ENCODE measurements at regions not wholly inside any gene's neighbourhood (a gene's known extent, or its start where the extent isn't known, plus 50 kb on each side); places are given as distances from the start of the nearest gene placed in this dataset.

DNA sequence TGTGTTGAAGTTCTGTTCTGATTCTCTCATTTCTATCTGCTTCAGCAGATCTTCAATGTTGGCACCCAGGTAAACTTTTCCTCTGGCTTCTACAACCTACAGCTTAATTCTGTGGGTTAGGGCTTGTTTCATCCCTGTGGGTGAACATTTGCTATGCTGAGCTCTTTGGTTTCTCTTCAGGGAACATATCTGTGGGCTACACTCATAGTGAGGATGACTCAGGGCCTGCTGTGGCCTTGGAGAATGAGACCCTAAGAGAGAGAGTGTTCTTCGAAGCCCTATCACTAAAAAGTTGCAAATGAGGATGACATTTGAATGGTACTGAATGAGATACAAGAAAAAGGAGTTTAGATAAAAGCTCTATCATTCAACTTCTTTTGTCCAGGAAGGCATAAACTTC lies 346.2 kb upstream of the CBLB start:
- no peak for DNase-seq (ENCODE audit: low spot score)

DNA sequence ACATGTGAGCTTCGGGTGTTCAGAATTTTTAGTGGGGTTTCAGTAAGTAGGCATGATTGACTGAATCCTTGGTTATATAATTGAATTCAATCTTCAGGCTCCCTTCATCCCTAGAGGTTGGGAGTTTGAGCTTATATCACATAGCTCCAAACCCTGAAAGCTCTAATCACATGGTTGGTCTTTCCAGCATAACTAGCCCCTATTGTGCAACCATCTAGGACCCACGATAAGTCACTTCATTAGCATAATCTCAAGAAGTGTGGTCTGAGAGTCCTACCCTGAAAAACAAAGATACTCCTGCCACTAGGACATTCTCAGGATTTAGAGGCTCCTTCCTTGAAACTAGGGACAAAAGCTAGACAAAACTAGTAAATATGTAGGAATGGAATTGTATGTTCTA lies 348.9 kb upstream of the CBLB start:
- no peak for DNase-seq (ENCODE audit: low spot score)

DNA sequence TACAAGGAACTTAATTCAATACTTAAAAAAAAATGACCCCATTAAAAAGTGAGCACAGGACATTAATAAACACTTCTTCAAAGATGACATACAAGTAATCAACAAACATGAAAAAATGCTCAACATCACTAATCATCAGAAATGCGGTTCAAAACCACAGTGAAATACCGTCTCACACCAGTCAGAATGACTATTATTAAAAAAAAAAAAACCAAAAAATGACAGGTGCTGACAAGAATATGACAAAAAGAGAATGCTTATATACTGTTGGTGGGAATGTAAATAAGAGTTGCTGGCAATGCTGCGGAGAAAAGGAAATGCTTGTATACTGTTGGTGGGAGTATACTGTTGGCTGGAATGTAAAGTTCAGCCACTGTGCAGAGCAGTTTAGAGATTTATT lies 358.3 kb upstream of the CBLB start:
- DNase-seq (ENCODE audit: low spot score) = no peak

DNA sequence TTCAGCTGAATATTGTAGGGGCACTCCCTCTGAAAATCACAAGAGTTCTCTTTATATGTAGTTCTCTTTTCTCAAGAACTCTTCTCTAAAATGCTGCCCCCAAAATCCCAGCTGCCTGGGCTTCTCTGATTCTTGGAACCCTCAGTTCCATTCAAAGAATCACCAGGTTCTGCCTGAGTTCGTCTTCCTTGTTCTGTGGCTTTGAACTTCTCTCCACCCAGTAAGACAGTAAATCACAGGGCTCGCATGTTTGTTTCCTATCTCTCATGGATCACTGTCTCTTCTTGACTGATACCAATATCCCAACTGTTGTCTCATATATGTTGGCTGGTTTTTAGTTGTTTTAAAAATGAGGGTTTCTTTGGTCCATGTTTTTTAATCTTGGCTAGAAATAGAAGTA lies 359.5 kb upstream of the CBLB start:
- DNase-seq (ENCODE audit: low spot score) = no peak

DNA sequence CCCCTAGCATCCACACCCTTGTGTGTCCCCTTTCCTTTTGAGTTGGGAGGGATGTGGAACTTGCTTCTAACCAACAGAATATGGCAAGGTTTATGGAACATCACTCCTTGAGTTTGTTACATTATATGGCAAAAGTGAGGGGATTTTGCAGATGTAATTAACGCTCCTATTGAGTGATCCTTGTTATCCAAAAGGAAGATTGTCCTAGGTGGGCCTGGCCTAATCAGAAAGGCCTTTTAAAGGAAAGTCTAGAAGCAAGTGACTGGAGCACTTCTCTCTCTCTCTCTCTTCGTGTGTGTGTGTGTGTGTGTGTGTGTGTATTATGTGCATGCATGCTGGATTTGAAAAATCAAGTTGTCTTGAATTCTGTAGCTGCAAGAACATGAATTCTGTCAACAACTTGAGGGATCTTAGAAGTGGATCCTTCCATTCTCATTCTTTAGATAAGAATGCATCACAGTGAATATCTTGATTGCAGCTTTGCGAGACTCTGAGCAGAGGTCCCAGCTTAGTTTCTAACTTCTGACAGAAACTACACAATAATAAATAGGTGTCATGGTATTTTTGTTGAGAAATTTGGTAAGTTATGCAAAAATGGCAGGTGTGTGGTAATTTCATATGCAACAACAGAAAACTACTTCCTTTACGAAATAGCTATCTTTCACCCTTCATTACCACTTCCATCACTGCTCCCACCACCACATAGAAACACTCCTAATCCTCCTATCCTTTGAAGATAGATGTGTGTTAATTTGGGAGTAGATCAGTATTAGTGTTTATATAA lies 360.9 kb upstream of the CBLB start:
- DNase-seq (ENCODE audit: low spot score) = no peak

DNA sequence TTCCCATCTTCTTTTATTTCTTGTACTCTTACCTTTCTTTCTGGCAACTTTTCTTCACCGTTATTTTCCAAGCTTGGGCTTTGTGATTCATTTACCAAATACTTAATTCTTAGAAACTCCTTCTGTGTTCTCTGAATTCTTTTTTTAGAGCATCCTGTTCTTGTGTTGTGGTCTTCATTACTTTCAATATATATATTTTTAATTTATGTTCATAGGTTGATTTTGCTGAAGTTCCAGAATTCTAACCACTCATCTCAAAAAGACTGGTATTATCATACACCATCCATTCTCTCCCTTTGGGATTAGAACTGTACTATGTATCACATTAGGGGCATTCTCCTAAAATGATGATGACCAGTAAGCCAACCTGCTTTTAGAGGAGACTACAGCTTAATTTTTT lies 362.3 kb upstream of the CBLB start:
- DNase-seq (ENCODE audit: low spot score) = no peak

DNA sequence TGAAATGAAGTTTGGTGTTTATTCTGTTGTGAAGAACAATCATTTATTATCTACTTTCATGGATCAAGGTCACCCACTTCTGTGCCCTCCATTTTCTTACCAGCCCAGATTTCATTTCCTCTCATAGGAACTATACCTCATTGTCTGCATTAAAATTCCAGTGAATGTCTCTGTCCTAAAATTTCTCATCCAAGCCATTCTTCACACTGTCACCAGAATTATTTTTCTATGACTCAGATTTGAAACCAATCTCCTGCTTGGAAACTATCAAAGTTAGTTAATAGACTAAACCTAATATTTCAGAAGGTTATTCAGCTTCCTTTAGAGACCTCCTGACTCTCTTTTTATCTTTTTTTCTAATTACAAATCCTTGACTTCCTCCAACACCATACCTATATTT lies 364.1 kb upstream of the CBLB start:
- DNase-seq (ENCODE audit: low spot score) = no peak

DNA sequence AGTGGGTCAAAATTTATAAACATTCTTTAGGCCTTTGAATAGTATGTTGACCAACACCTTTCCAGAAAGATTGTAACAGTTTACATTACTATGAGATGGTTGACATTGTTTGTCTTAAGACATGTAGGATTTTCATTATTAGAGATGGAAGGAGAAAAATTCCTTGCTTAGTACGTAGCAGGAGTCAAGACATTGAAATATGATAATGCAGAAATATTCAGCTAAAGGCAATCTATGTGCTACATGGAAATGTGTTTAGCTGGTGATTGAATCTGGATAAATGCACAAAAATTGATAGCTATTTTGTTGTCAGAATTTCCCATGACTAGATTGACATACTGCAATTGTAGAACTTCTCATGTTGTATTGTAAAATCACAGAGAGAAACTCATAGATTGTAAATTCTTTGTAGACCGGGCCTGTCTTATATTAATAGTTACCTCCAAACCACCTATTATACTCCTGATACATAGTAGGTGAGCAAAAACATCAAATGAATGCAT lies 370.4 kb upstream of the CBLB start:
- DNase-seq (ENCODE audit: low spot score) = no peak

DNA sequence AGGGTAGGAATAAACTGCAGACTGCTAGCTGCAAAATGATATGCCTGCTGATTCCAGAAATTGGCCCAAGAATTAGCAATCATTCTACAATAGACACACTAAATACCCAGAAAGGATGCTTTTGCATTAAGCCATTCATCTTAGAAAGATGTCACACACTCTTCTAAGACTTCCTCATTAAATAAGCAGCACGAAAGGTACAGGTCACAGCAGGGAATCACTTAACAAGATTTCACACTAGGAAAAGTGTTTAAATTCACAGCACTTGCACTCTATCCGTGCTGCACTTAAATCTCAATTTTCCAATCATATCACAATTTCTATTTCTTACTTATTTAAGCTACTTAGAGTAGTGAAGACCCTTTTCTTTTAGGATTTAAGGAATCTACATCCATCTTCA lies 372.8 kb upstream of the CBLB start:
- no peak for DNase-seq (ENCODE audit: low spot score)

DNA sequence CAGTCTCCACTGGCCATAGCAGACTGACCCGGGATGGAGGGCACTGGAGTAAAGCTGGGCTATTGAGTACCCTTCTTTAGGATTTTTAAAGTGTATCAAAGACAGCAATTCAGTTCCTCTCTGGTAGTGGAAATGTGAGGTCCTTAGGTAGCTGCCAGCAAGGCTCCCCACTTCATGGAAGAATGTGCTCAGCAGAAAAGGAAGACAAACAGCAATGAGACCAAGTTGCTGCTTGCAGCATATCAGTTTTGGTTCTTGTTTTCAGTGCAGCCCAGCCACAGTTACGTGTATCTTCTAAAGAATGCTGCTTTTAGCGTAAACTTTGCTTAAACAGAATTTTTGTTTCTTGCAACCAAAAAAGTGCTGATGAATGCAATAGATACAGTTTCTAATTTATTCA lies 374.0 kb upstream of the CBLB start:
- DNase-seq (ENCODE audit: low spot score) = no peak

DNA sequence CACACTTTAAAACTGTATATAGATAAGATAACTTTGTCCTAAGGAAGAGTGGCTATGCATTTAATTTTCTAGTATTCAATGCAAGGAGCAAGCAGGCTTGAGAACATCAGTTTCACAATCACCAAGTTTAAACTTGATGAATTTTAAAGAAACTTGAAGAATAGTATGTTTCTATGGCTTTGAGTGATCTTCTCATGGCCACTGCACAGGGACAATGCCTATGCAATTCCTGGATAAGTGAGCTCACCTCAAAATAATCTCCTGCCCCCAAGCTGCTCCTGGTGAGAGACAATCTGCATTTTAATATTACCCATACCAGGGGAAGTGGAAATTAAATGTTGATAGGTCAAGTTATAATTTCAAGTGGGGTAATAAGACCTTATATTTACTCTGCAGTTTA lies 376.6 kb upstream of the CBLB start:
- no peak for DNase-seq (ENCODE audit: low spot score)

DNA sequence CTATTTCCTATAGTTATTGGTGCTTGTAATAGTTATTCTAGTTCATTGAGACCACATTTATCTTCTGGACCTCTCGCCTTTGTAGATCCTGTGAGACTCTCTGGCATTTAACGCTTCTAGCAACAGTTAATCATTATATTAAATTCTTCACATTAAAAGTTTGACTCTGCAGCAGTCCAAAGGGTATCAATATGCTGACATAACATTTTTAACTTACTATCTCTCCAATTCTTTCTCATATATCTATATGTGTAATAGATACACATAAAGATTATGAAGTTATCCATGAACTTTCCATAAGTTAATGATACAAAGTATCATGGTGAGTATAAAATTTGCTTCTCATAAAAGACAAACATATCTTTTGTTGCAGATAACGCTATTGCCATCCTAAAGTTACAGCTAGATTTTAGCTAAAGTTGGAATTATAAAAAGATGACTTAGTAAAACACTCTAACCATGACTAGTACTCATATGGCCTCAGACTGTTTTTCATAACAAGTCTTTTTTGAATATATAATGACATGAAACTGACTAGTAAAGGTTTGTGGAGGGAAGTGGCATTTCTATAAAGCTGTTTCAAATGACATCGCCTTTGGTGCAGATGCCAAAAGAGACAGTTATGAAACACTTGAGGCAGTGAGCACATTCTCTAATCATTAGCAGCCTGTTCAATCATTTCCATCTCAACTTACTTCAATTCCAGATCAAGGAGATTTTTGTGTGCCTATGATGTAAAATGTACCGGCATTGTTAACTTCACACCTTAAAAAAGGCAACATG lies 379.3 kb upstream of the CBLB start:
- DNase-seq (ENCODE audit: low spot score) = no peak

DNA sequence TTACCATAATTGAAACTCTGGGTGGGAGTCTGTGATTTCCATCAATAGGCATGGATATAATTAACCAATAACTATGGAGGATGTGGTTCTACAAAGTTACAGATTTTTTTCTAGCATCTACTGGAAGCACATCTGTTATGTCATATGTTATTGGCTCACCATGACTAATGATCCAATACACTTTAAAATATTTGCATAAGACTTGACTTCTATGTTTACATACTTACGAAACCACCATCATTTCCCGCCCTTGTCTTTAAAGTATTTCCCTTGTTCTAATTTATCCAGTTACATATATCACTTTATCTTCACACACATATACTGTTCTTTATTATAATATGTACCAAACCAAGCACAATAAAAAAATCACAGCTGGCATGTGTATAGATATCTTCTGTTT lies 380.3 kb upstream of the CBLB start:
- DNase-seq (ENCODE audit: low spot score) = no peak

DNA sequence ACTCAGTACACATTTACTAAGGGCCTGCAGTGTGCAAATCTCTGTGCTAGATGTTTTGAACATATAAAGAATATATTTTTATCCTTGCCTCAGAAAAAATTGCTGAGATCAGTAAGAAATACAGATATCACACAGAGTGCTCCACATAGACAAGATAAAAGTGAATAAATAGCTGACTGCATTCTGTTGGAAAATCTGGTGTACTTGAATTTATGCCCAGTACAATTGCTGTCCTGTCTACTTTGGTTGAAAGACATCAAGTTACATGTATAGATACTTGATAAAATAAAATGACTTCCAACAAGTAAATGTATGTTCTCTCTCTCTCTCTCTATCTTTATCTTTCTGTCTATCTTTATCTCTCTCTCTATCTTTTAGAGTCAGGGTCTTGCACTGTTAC lies 381.2 kb upstream of the CBLB start:
- DNase-seq (ENCODE audit: low spot score) = no peak

DNA sequence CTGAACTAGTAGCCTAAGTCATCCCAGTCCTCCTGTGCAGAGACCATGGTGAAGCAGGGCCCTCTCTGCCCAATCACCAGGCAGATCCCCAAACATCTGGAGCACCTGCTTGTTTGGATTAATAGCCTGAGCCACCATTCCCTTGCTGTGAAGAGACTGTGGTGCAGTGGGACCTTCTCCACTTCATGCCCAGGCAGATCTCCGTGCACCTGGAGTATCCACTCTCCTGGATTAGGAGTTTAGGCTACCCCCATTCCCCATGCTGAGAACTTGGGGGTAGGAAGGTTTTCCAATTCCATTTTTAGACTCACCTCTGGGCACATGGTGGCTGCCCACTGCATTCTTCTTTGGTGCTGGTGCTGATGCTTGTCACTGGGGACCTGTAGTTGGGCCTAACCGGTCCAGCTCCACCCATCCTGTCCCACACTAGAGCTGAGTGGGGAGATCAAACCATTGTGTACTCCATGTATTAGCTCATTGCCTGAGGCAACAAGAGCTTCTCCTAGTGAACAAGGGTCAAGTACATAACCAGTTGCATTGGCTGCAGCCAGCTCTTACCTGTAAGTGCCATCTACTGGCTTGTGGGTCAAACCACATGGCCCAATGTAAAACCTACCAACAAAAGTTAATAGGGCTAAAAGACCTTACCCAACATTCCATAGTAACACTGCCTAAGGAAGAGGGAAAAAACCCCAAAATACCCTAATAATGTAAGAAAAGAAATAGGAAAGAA lies 382.5 kb upstream of the CBLB start:
- no peak for DNase-seq (ENCODE audit: low spot score)

DNA sequence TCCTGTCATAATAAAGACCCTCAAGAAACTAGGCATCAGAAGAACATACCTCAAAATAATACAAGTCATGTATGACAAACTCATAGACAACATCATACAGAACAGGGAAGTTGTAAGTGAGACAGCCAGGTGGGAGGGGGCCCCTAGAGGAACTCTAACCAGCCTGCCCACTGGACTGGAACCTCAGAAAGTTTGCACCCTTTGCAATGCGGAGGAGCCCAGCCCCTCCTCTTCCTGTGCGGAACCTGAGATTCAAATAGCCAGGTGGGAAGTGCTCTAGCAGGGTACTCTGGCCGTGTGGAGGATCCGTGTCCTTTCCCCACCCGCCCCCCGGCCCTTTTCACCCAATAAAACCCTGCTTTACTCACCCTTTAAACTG lies 387.0 kb upstream of the CBLB start:
- DNase-seq (ENCODE audit: low spot score) = no peak

DNA sequence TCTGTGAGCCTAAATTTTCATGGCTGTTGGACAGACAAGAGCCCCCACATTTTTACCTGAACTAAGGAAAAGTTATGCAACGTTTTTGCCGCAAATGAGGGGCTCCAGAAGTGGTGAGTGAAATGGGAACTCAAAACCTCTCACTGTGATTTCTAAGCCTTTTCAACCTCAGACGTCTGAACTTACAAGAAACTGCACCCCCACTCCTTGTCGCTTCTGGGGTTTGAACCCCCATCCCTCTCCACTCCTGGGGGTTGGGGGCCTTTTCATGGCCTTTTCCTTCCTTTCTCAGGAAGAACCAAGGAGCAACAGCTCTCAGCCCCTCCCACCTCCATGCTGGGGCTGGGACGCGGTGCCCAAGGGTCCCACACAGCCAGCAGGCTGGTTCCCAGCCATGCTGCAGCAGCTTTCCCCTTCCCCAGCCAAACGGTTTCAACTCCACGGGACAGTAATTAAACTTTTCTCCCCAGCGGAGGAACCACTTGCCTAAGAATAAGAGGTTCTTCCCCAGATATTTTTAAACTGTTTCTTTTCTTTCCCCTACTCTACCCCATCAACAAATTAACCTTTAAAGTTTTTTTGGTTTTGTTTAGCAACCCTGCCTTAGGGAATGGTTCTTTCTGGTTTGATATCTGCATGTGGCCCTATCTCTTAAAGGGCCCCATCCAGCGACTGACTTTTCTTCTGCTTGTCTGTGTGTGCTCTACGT lies 387.6 kb upstream of the CBLB start:
- DNase-seq (ENCODE audit: low spot score) = no peak

DNA sequence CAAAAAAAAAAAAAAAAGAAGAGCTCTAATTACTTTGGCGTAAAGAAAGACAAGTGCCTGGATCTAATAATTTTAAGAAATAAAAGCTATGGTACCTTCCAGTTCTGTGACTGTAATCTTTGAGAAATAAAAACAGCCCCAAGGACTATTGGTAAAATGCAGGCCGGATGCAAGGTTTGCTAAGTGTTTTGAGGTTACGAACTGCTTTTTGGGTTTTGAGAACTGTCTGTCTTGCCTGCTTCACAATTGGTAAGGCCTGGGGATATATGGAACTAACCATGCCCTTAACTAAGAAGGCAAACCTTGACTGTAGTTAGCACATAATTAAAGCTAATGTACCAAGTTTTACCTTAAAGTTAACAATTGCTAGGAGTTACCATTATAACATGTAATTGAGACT lies 388.4 kb upstream of the CBLB start:
- DNase-seq (ENCODE audit: low spot score) = no peak

DNA sequence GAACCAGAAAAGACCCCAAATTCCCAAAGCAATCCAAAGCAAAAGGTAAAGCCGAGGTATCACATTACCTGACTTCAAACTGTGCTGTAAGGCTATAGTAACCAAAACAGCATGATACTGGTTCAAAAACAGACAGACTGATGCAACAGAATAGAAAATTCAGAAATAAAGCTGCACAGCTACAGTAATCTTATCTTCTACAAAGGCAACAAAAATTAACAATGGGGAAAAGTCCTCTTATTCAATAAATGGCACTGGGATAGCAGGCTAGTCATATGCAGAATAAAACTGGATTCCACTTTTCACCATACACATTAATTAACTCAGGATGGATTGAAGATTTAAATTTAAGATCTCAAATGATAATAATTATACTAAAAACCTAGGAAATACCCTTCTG lies 392.6 kb upstream of the CBLB start:
- DNase-seq (ENCODE audit: low spot score) = no peak

DNA sequence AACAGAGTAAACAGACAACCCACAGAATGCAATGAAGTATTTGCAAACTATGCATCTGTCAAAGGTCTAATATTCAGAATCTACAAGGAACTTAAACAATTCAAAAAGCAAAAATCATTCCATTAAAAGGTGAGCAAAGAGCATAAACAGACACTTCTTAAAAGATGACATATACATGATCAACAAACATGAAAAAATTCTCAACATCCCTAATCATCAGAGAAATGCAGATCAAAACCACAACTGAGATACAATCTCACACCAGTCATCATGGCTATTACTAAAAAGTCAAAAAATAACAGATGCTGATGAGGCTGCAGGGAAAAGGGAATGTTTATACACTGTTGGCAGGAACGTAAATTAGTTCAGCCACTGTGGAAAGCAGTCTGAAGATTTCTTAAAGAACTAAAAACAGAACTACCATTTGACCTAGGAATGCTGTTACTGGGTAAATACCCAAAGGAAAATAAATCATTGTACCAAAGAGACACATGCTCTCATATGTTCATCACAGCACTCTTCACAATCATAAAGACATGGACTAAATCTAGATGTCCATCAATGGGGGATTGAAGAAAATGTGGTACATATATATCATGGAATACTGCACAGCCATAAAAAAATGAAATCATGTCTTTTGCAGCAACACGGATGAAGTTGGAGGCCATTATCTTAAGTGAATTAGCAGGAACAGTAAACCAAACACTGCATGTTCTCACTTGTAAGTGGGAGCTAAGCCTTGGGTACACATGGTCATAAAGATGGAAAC lies 393.3 kb upstream of the CBLB start:
- DNase-seq (ENCODE audit: low spot score) = no peak

DNA sequence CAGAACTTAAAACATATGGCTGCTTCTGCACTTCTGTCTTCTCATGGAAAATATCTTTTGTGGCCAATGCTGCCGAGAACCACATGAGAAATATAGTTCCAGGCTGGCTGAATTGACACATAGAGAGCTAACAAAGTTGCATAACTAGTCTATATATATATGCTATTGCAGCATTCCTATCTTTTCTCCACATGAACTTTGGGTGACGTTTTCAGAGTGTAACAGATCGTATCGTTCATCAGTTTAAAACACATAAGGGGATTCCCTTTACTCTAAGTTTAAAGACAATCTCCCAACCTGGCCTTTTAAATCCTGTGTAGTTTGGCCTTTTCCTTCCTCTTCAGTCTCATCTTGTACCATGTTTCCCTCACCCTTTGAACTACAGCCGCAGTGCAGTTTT lies 394.2 kb upstream of the CBLB start:
- no peak for DNase-seq (ENCODE audit: low spot score)

DNA sequence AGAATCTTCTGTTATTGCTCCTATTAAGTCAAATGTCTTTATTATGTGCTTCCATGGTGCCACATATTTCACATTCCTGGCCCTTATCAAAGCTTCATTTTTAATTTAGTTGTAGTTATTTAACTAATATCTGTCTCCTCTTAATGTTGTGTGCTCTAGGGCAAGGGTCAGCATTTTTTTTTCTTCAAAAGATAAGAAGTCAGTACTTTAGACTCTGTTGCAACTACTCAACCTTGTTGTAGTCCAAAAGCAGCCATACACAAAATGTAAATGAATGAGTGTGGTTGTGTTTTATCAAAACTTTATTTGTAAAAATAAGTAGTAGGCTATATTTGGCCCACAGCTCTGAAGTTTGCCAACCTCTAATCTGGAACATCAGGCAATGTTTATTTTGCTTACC lies 394.7 kb upstream of the CBLB start:
- no peak for DNase-seq (ENCODE audit: low spot score)
